PC-3 (cell line): ENCODE measurements at regions not wholly inside any gene's neighbourhood (a gene's known extent, or its start where the extent isn't known, plus 50 kb on each side); places are given as distances from the start of the nearest gene placed in this dataset.
"Not testable (repeated sequence)": the region's sequence is repeated elsewhere in the genome, so short reads cannot be mapped to it uniquely, and the experiment has no call there.

Source experiments
- ATAC-seq: fragments of 200-7000 bp; cut with Tn5 transposase; 2 replicates; pipeline ENCODE4 v1.9.1; 2020; ENCODE audit warnings: mild to moderate bottlenecking, moderate library complexity
- BruUV-seq: library from RNA; stranded (reverse); fragments of 400-500 nt; replicated peaks from 2 replicates; lab custom pipeline; 2021; lab: Mats Ljungman, UMichigan
- CTCF ChIA-PET: fragments of 300-600 bp; sonication (Branson Sonifier 250); formaldehyde crosslinking; loops from one replicate; lab custom pipeline; 2022; ENCODE audit warnings: antibody characterized with exemption; lab: Charles Lee
- POLR2A ChIA-PET: fragments of 300-600 bp; sonication (Branson Sonifier 250); formaldehyde crosslinking; loops from one replicate; lab custom pipeline; 2022; ENCODE audit warnings: antibody characterized with exemption; ENCODE audit not compliant: unreplicated experiment; lab: Charles Lee
- DNase-seq: peaks from one replicate; pipeline ENCODE4 v3.0.0-alpha.2; 2015
- H2AFZ ChIP-seq: fragments of 300-600 bp; sonication (generic); 2 replicates; pipeline ENCODE4 v1.6.0; 2016; ENCODE audit warnings: antibody characterized with exemption, low read length
- H3F3A ChIP-seq: fragments of 300-600 bp; sonication (generic); one replicate; pipeline ENCODE4 v1.6.0; 2017; ENCODE audit warnings: antibody characterized with exemption, low read length, control low read depth, mild to moderate bottlenecking; ENCODE audit not compliant: unreplicated experiment
- H3K27ac ChIP-seq: fragments of 300-600 bp; sonication (generic); 2 replicates; pipeline ENCODE4 v1.5.1; 2016; ENCODE audit warnings: mild to moderate bottlenecking, low read length
- H3K27me3 ChIP-seq: fragments of 300-600 bp; sonication (generic); 2 replicates; pipeline ENCODE4 v1.6.1; 2016; ENCODE audit warnings: low read length, mixed read lengths
- H3K36me3 ChIP-seq: fragments of 300-600 bp; sonication (generic); 2 replicates; pipeline ENCODE4 v1.6.1; 2016; ENCODE audit warnings: low read depth, mixed run types, low read length, mixed read lengths
- H3K4me1 ChIP-seq: fragments of 300-600 bp; sonication (generic); 2 replicates; pipeline ENCODE4 v1.5.1; 2016; ENCODE audit warnings: low read length; ENCODE audit not compliant: insufficient read depth
- H3K4me2 ChIP-seq: fragments of 300-600 bp; sonication (generic); 2 replicates; pipeline ENCODE4 v1.6.0; 2016; ENCODE audit warnings: low read length
- H3K4me3 ChIP-seq: fragments of 300-600 bp; sonication (generic); 2 replicates; pipeline ENCODE4 v1.5.1; 2016; ENCODE audit warnings: mild to moderate bottlenecking, low read length, mixed read lengths
- H3K79me2 ChIP-seq: fragments of 300-600 bp; sonication (generic); 2 replicates; pipeline ENCODE4 v1.6.1; 2017; ENCODE audit warnings: low read length, mixed read lengths
- H3K9ac ChIP-seq: fragments of 300-600 bp; sonication (generic); 2 replicates; pipeline ENCODE4 v1.6.0; 2016; ENCODE audit warnings: mild to moderate bottlenecking, low read length
- H3K9me2 ChIP-seq: fragments of 300-600 bp; sonication (generic); replicated peaks from 2 replicates; pipeline ENCODE4 v1.6.1; 2016; ENCODE audit warnings: mixed run types, low read length, mixed read lengths
- H3K9me3 ChIP-seq: fragments of 300-600 bp; sonication (generic); 2 replicates; pipeline ENCODE4 v1.6.1; 2016; ENCODE audit warnings: low read length, mixed read lengths
- H4K20me1 ChIP-seq: fragments of 300-600 bp; sonication (generic); 2 replicates; pipeline ENCODE4 v1.6.1; 2016; ENCODE audit warnings: low read length, mixed read lengths
- CTCF ChIP-seq: fragments of 300-600 bp; sonication (generic); conservative IDR thresholded peaks from 2 replicates; pipeline ENCODE4 v1.5.1; 2017; ENCODE audit warnings: antibody characterized with exemption, low read depth, mild to moderate bottlenecking, low read length
- EZH2 ChIP-seq: fragments of 300-600 bp; sonication (generic); IDR thresholded peaks from one replicate; pipeline ENCODE4 v1.6.1; 2017; ENCODE audit warnings: antibody characterized with exemption, mild to moderate bottlenecking, low read length; ENCODE audit not compliant: unreplicated experiment
- EZH2phosphoT487 ChIP-seq: fragments of 300-600 bp; sonication (generic); IDR thresholded peaks from 2 replicates; pipeline ENCODE4 v1.6.1; 2018; ENCODE audit warnings: mild to moderate bottlenecking, antibody characterized with exemption, low read length, borderline replicate concordance
- intact Hi-C: fragments of 100-400 bp; cut with micrococcal nuclease; formaldehyde crosslinking; loops from 2 replicates; pipeline ENCODE4 v1.9.0; 2023

- no peak overlapping the region for H3K4me3 ChIP-seq
- CTCF ChIA-PET: no interaction called here
Observed at GRCh38 chr12:17284873-17285272, 678.9 kb upstream of the LMO3 start.

GRCh38 chr12:17283563-17283962 lies 677.6 kb upstream of the LMO3 start:
- Histone ChIP-seq H3K4me1 (no peaks in the 10 kb centered on the region), H3K36me3 (no peaks in the 10 kb centered on the region), H3K27me3 (no peaks in the 10 kb centered on the region), H4K20me1 (no peaks in the 10 kb centered on the region), H3K27ac (no peak overlapping the region), H3F3A (no peaks in the 10 kb centered on the region), H3K9me3 (no peaks in the 10 kb centered on the region), H3K9me2 (no peaks in the 10 kb centered on the region), H3K79me2 (no peaks in the 10 kb centered on the region), H3K4me2 (no peak overlapping the region), H2AFZ (no peak overlapping the region), H3K4me3 (no peak overlapping the region), H3K9ac (no peak overlapping the region)
- ATAC-seq: no peak
- ChIA-PET POLR2A (no interaction called here), CTCF (no interaction called here)
- intact Hi-C loops: no loop called here
- TF ChIP-seq EZH2phosphoT487 (no peak), EZH2 (no peak), CTCF (no peak)
- BruUV-seq: no TSS peak
- DNase-seq: no peak

More at GRCh38 chr12:17284873-17285272, 678.9 kb upstream of the LMO3 start:
- Histone ChIP-seq H2AFZ (no peak overlapping the region), H3F3A (no peaks in the 10 kb centered on the region), H3K4me1 (no peaks in the 10 kb centered on the region), H3K27me3 (no peaks in the 10 kb centered on the region), H3K9ac (no peak overlapping the region), H3K36me3 (no peaks in the 10 kb centered on the region), H3K27ac (no peak overlapping the region), H3K4me2 (no peak overlapping the region), H4K20me1 (no peaks in the 10 kb centered on the region), H3K79me2 (no peaks in the 10 kb centered on the region), H3K9me2 (no peaks in the 10 kb centered on the region), H3K9me3 (no peaks in the 10 kb centered on the region)
- DNase-seq (no peak), ATAC-seq (no peak)
- intact Hi-C loops: no loop called here
- POLR2A ChIA-PET: no interaction called here
- no TSS peak for BruUV-seq
- TF ChIP-seq EZH2phosphoT487: no peak
- TF ChIP-seq CTCF: no peak
- no peak for TF ChIP-seq EZH2

GRCh38 chr12:17282169-17282568 lies 676.2 kb upstream of the LMO3 start:
- H3K9me3 ChIP-seq, H3K4me3 ChIP-seq, H3K4me2 ChIP-seq, DNase-seq, H3K79me2 ChIP-seq, H3K9ac ChIP-seq, H3F3A ChIP-seq, H2AFZ ChIP-seq, H3K36me3 ChIP-seq, intact Hi-C loops, H3K9me2 ChIP-seq, H4K20me1 ChIP-seq, ATAC-seq, H3K4me1 ChIP-seq, BruUV-seq, H3K27ac ChIP-seq, CTCF ChIA-PET, H3K27me3 ChIP-seq: not testable (repeated sequence)
- POLR2A ChIA-PET: interaction anchor here (0.7 kb wide), 1 partner anchor 323 kb away, joined by 3 read pairs; no protein-coding TSS in a partner anchor
